ENCODE measurements at regions not wholly inside any gene's neighbourhood (a gene's known extent, or its start where the extent isn't known, plus 50 kb on each side); places are given as distances from the start of the nearest gene placed in this dataset.

DNA sequence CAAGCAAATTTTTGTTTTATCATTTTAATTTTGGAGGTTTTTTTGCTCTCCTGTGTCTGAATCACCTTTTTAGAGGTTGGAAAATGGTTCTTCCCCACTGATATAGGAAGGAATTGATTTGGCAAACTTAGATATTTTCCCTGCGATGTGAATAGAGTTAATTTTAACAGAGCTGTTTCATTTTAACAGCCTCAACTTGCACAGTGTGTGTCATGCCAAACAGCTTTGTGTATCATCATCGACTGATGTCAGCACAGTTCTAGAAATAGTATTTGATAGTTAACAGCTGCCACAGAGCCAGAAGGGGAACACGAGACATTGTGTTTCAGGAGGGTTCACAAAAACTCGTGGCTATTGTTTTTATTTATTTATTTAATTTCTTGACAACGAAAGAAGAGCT, 243.1 kb upstream of the FOXN3 start:
- TF ChIP-seq, protein P1, sequence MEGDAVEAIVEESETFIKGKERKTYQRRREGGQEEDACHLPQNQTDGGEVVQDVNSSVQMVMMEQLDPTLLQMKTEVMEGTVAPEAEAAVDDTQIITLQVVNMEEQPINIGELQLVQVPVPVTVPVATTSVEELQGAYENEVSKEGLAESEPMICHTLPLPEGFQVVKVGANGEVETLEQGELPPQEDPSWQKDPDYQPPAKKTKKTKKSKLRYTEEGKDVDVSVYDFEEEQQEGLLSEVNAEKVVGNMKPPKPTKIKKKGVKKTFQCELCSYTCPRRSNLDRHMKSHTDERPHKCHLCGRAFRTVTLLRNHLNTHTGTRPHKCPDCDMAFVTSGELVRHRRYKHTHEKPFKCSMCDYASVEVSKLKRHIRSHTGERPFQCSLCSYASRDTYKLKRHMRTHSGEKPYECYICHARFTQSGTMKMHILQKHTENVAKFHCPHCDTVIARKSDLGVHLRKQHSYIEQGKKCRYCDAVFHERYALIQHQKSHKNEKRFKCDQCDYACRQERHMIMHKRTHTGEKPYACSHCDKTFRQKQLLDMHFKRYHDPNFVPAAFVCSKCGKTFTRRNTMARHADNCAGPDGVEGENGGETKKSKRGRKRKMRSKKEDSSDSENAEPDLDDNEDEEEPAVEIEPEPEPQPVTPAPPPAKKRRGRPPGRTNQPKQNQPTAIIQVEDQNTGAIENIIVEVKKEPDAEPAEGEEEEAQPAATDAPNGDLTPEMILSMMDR (IDR thresholded peaks at IDR 0.05): no peak
- TF ChIP-seq POLR2A (IDR thresholded peaks at IDR 0.05): no peak
- WGBS (ENCODE audit: insufficient coverage, low coverage, low lambda C conversion rate, missing lambda C conversion rate): 18% methylated on average over 5 of the region's 5 CpGs

DNA sequence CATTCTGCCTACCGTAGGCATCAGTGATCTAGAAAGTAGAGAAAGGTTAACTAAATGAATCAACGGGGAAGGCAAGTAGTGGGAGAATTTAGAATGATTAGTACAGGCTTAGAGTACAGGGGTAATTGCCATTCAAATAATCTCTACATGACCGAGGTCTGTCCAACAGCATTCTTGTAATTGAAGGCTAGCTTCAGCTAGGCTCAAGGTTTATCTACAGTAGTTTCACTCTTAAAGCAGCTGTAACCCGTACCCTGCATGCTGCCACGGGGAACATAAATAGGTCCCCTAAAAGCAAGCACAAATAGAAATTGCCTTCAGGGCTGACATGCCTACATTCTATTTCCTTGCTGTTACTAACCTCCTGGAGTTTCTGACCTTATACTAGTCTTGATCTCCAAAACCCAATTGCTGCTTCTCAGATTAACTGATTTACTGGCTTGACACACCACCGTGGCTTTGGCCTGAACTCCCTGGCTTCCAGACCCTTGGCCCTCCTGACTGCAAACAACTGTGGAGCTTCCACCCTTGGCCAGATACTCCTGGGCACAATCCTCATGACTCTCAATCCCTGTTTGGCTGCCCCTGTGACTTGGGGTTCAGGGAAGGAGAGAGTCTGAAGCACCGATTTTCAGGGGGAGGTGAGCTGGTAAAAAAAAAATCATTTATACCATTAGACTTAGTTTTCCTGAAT, 242.1 kb upstream of the FOXN3 start:
- Histone ChIP-seq H3K4me3 (no peak overlapping the region), H3K9me3 (no peaks in the 10 kb centered on the region), H3K27me3 (no peaks in the 10 kb centered on the region), H3K36me3 (no peaks in the 10 kb centered on the region), H3K27ac (peak overlapping the region; percentile 71 to 80 (median 77)), H3K4me1 (peaks cover 0 to 25% (median 10%) of the 10 kb centered on the region in 4 donors)
- ATAC-seq (peak; percentile 41 to 75 (median 70)), DNase-seq (peak in 2 of 3 donors; percentile 69 to 75)
- TF ChIP-seq, protein P1 (IDR thresholded peaks at IDR 0.05): no peak
- TF ChIP-seq POLR2A (IDR thresholded peaks at IDR 0.05): no peak
- intact Hi-C loops (cut with DNase I): no loop called here
- WGBS (ENCODE audit: insufficient coverage, low coverage, low lambda C conversion rate, missing lambda C conversion rate): 34% methylated on average over 7 of the region's 7 CpGs

More for the DNA sequence above, 243.1 kb upstream of the FOXN3 start:
- ATAC-seq (peak; percentile 86 to 90 (median 88)), DNase-seq (peak in 1 of 3 donors; percentile 62)
- H3K4me1 ChIP-seq: peaks cover 0 to 21% (median 6%) of the 10 kb centered on the region in 4 donors
- H3K9me3 ChIP-seq: no peaks in the 10 kb centered on the region
- peak overlapping the region; percentile 71 to 80 (median 77) for H3K27ac ChIP-seq
- no peaks in the 10 kb centered on the region for H3K36me3 ChIP-seq
- peak overlapping the region in 1 of 3 donors; percentile 13 for H3K4me3 ChIP-seq
- intact Hi-C loops (cut with DNase I): no loop called here
- H3K27me3 ChIP-seq: no peaks in the 10 kb centered on the region

DNA sequence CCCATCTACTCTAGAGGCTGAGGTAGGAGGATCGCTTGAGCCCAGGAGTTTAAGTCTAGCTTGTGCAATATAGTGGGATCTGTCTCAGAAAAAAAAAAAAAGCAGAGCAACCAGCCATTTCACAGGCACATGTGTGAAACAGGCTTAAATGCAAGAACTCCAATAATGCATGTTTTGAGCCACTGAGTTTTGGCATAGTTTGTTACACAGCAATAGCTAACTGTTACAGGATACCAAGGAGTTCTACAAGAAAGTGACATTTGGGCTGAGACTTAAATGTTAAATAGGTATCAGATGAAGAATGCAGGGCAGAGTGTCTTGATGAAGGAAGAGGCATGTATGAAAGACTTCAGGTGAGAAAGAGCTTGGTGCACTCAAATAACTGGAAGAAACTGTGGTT, 240.0 kb upstream of the FOXN3 start:
- no peak overlapping the region for H3K27ac ChIP-seq
- ATAC-seq (no peak), DNase-seq (no peak)
- TF ChIP-seq, protein P1 (IDR thresholded peaks at IDR 0.05): no peak
- no peak for TF ChIP-seq POLR2A (IDR thresholded peaks at IDR 0.05)
- no peaks in the 10 kb centered on the region for H3K36me3 ChIP-seq
- no peak overlapping the region for H3K4me3 ChIP-seq
- H3K27me3 ChIP-seq: no peaks in the 10 kb centered on the region
- no peaks in the 10 kb centered on the region for H3K9me3 ChIP-seq
- WGBS (ENCODE audit: insufficient coverage, low coverage, low lambda C conversion rate, missing lambda C conversion rate): 100% methylated on average over 1 of the region's 1 CpG
- intact Hi-C loops (cut with DNase I): no loop called here
- peaks cover 0 to 25% (median 12%) of the 10 kb centered on the region in 4 donors for H3K4me1 ChIP-seq

DNA sequence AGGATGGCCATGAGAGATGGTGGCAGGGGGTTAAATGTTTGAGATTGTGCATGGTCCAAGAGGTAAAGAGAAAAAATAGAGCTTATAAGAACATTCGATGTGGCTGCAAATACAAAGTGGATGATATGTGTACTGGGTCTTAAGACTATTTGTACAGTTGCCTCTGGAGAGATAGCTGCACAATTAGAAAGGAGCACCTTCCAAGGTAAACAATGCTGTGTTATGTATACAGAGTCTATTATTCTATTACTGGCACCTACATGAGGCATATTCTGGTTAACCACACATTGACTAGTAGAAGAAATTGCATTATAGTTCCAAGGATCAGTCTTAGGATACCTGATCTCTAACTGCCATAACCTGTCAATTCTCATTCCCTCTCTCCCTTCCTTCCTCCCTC, 238.0 kb upstream of the FOXN3 start:
- no peak for TF ChIP-seq POLR2A (IDR thresholded peaks at IDR 0.05)
- TF ChIP-seq, protein P1 (IDR thresholded peaks at IDR 0.05): no peak
- intact Hi-C loops (cut with DNase I): no loop called here
- Histone ChIP-seq H3K27ac (no peak overlapping the region), H3K36me3 (no peaks in the 10 kb centered on the region), H3K9me3 (no peaks in the 10 kb centered on the region), H3K4me1 (peaks cover 0 to 30% (median 10%) of the 10 kb centered on the region in 4 donors), H3K27me3 (no peaks in the 10 kb centered on the region), H3K4me3 (no peak overlapping the region)
- WGBS (ENCODE audit: insufficient coverage, low coverage, low lambda C conversion rate, missing lambda C conversion rate): 11% methylated on average over 1 of the region's 1 CpG
- ATAC-seq: no peak
- no peak for DNase-seq

Measured in right lobe of liver (tissue), 6 donors.